Smooth muscle cell (in vitro differentiated cells): ENCODE measurements at regions not wholly inside any gene's neighbourhood (a gene's known extent, or its start where the extent isn't known, plus 50 kb on each side); places are given as distances from the start of the nearest gene placed in this dataset.

Experiments
- DNase-seq: peaks from one replicate; lab custom pipeline; 2025; ENCODE audit not compliant: unreplicated experiment; lab: John Stamatoyannopoulos, UW
- H2AFZ ChIP-seq: fragments of 200-600 bp; sonication (generic); 2 replicates; pipeline ENCODE4 v1.6.0; 2016; ENCODE audit warnings: antibody characterized with exemption, low read depth, mild to moderate bottlenecking
- H3F3A ChIP-seq: fragments of 200-600 bp; sonication (generic); 2 replicates; pipeline ENCODE4 v1.6.0; 2017; ENCODE audit warnings: antibody characterized with exemption, low read depth
- H3K27ac ChIP-seq: fragments of 200-600 bp; sonication (generic); 2 replicates; pipeline ENCODE4 v1.5.1; 2016; ENCODE audit warnings: low read depth, mild to moderate bottlenecking
- H3K27me3 ChIP-seq: fragments of 200-600 bp; sonication (generic); 2 replicates; pipeline ENCODE4 v1.6.1; 2016; ENCODE audit warnings: low read depth, mild to moderate bottlenecking
- H3K36me3 ChIP-seq: fragments of 200-600 bp; sonication (generic); 2 replicates; pipeline ENCODE4 v1.5.1; 2016; ENCODE audit warnings: low read depth
- H3K4me1 ChIP-seq: fragments of 200-600 bp; sonication (generic); 2 replicates; pipeline ENCODE4 v1.5.1; 2016; ENCODE audit warnings: low read depth
- H3K4me2 ChIP-seq: fragments of 200-600 bp; sonication (generic); 2 replicates; pipeline ENCODE4 v1.6.0; 2016; ENCODE audit warnings: mild to moderate bottlenecking
- H3K4me3 ChIP-seq: fragments of 200-600 bp; sonication (generic); 2 replicates; pipeline ENCODE4 v1.5.1; 2016; ENCODE audit warnings: mild to moderate bottlenecking
- H3K79me2 ChIP-seq: fragments of 200-600 bp; sonication (generic); 2 replicates; pipeline ENCODE4 v1.6.0; 2016; ENCODE audit warnings: low read depth, mild to moderate bottlenecking
- H3K9ac ChIP-seq: fragments of 200-600 bp; sonication (generic); 2 replicates; pipeline ENCODE4 v1.6.0; 2016; ENCODE audit warnings: low read depth
- H3K9me3 ChIP-seq: fragments of 200-600 bp; sonication (generic); replicated peaks from 2 replicates; pipeline ENCODE4 v1.5.1; 2016; ENCODE audit warnings: low read depth
- H4K20me1 ChIP-seq: fragments of 200-600 bp; sonication (generic); 2 replicates; pipeline ENCODE4 v1.6.0; 2016; ENCODE audit warnings: low read depth
- CTCF ChIP-seq: fragments of 200-600 bp; sonication (generic); IDR thresholded peaks from 2 replicates; pipeline ENCODE4 v1.5.1; 2017; ENCODE audit warnings: borderline replicate concordance, mild to moderate bottlenecking, antibody characterized with exemption; ENCODE audit not compliant: insufficient read depth, poor library complexity, severe bottlenecking
- WGBS: methylation state at CpG from one replicate; pipeline ENCODE4 v1.1.7; 2016; ENCODE audit warnings: low lambda C conversion rate; 5-methylcytosine and 5-hydroxymethylcytosine counted together

DNA sequence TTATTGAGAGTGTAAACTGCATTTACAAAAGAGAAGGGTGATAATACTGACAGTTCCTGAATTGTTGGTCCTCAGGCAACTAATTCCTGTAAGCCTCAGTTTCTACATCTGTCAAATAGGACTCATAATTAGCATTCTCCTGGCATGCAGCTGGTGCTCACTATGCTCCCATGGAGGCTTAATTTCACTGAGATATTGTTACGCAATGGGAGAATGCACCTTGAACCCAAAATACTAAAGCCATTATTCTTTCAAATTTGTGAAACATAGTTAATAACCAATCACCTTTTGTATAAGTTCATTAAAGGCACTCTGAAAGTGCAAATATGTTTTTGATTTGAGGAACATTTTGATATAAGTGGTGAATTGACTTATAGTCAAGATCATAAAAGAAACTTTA, 985.5 kb downstream of the CDH11 start:
- Histone ChIP-seq H3F3A (no peaks in the 10 kb centered on the region), H2AFZ (no peak overlapping the region), H3K79me2 (no peaks in the 10 kb centered on the region), H4K20me1 (no peaks in the 10 kb centered on the region), H3K27ac (no peak overlapping the region), H3K4me1 (peaks cover 7% of the 10 kb centered on the region), H3K4me3 (no peak overlapping the region), H3K9ac (no peak overlapping the region), H3K9me3 (no peaks in the 10 kb centered on the region), H3K27me3 (no peaks in the 10 kb centered on the region), H3K36me3 (no peaks in the 10 kb centered on the region), H3K4me2 (no peak overlapping the region)
- TF ChIP-seq CTCF, result no peak
- WGBS, result 100% methylated on average over 1 of the region's 1 CpG
- no peak for DNase-seq

- no peaks in the 10 kb centered on the region for H3K36me3 ChIP-seq
- peak overlapping the region; percentile 91 for H2AFZ ChIP-seq
- no peak overlapping the region for H3K9ac ChIP-seq
- 65% methylated on average over 2 of the region's 2 CpGs for WGBS
- no peaks in the 10 kb centered on the region for H3K79me2 ChIP-seq
- TF ChIP-seq CTCF, result no peak
- H3F3A ChIP-seq, result no peaks in the 10 kb centered on the region
- H4K20me1 ChIP-seq, result no peaks in the 10 kb centered on the region
- peak overlapping the region; percentile 66 for H3K4me2 ChIP-seq
- H3K4me1 ChIP-seq, result peaks cover 7% of the 10 kb centered on the region
- no peak overlapping the region for H3K27ac ChIP-seq
- no peaks in the 10 kb centered on the region for H3K27me3 ChIP-seq
- no peak for DNase-seq
- H3K4me3 ChIP-seq, result no peak overlapping the region
- no peaks in the 10 kb centered on the region for H3K9me3 ChIP-seq
Measured at GRCh38 chr16:64133366-64133765, 988.5 kb downstream of the CDH11 start.

DNA sequence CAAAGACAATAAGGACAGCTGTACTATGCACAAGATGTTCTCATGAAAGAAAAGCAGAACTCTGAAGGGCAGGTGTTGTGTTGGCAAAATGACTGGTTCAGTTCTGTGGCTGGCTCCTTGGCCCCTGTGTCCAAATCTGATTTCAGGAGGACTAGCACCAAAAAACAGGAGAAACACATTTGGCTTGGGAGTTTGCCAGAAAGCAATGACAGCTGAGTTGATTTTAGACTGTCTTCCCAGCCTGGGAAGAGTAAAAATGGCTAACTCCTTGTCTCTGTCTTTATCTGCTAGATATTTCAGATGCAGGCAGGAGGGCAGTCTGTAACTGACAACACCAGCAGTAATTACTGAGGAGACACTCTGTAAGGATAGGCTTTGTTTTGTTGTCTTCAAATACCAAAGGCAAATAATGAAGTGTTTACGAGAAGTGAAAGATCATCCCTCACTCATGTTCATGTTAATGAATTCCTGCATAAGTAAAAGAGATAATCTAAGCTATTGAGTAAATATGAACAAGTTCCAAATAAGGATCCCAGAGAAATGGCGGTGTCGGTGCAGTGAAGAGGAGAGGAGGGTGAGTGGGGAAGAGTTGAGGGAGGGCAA, 989.0 kb downstream of the CDH11 start:
- peak overlapping the region; percentile 10 for H3K27ac ChIP-seq
- no peaks in the 10 kb centered on the region for H3K9me3 ChIP-seq
- no peaks in the 10 kb centered on the region for H3K27me3 ChIP-seq
- TF ChIP-seq CTCF, result no peak
- peak overlapping the region; percentile 66 for H3K4me2 ChIP-seq
- H3K36me3 ChIP-seq, result no peaks in the 10 kb centered on the region
- peak overlapping the region; percentile 91 for H2AFZ ChIP-seq
- no peaks in the 10 kb centered on the region for H3K79me2 ChIP-seq
- WGBS, result 44% methylated on average over 3 of the region's 3 CpGs
- H3F3A ChIP-seq, result no peaks in the 10 kb centered on the region
- no peak overlapping the region for H3K4me3 ChIP-seq
- no peak overlapping the region for H3K9ac ChIP-seq
- peaks cover 7% of the 10 kb centered on the region for H3K4me1 ChIP-seq
- no peak for DNase-seq
- H4K20me1 ChIP-seq, result no peaks in the 10 kb centered on the region

- H3K4me2 ChIP-seq, result no peak overlapping the region
Measured at GRCh38 chr16:64132190-64132589, 989.7 kb downstream of the CDH11 start.

More at GRCh38 chr16:64132190-64132589, 989.7 kb downstream of the CDH11 start:
- H3K36me3 ChIP-seq, result no peaks in the 10 kb centered on the region
- no peaks in the 10 kb centered on the region for H3K9me3 ChIP-seq
- no peaks in the 10 kb centered on the region for H4K20me1 ChIP-seq
- H3K9ac ChIP-seq, result no peak overlapping the region
- H3F3A ChIP-seq, result no peaks in the 10 kb centered on the region
- no peak for DNase-seq
- no peak for TF ChIP-seq CTCF
- 87% methylated on average over 3 of the region's 3 CpGs for WGBS
- no peaks in the 10 kb centered on the region for H3K79me2 ChIP-seq
- H2AFZ ChIP-seq, result no peak overlapping the region
- no peak overlapping the region for H3K4me3 ChIP-seq
- no peaks in the 10 kb centered on the region for H3K27me3 ChIP-seq
- no peak overlapping the region for H3K27ac ChIP-seq
- peaks cover 7% of the 10 kb centered on the region for H3K4me1 ChIP-seq
